Suprapubic skin (tissue), 4 donors: ENCODE measurements at regions not wholly inside any gene's neighbourhood (a gene's known extent, or its start where the extent isn't known, plus 50 kb on each side); places are given as distances from the start of the nearest gene placed in this dataset.

Experiments used
- EP300 ChIP-seq: sonication (generic); formaldehyde crosslinking; IDR thresholded peaks from one replicate; pipeline ENCODE4 v1.6.1; 2017; ENCODE audit warnings: antibody characterized with exemption
- POLR2A ChIP-seq, 2 donors: fragments of 450-650 bp; IDR thresholded peaks; one replicate each; pipeline ENCODE4 v1.6.1; 2017; ENCODE audit warnings: antibody characterized with exemption in 2 of 2, mild to moderate bottlenecking in 2 of 2, moderate library complexity in 2 of 2
- POLR2AphosphoS5 ChIP-seq, 3 donors: sonication (generic); formaldehyde crosslinking; IDR thresholded peaks; one replicate each; pipeline ENCODE4 v1.6.1; 2017; ENCODE audit warnings: antibody characterized with exemption in 3 of 3
- TF ChIP-seq, protein P1 (sequence below), 2 donors: fragments of 200-600 bp in 1 of 2; fragments of 450-650 bp in 1 of 2; sonication (generic) in 1 of 2; IDR thresholded peaks; one replicate each; pipeline ENCODE4 v1.5.1; 2016 to 2019; ENCODE audit warnings: antibody characterized with exemption in 2 of 2, mild to moderate bottlenecking in 1 of 2, moderate library complexity in 1 of 2

DNA sequence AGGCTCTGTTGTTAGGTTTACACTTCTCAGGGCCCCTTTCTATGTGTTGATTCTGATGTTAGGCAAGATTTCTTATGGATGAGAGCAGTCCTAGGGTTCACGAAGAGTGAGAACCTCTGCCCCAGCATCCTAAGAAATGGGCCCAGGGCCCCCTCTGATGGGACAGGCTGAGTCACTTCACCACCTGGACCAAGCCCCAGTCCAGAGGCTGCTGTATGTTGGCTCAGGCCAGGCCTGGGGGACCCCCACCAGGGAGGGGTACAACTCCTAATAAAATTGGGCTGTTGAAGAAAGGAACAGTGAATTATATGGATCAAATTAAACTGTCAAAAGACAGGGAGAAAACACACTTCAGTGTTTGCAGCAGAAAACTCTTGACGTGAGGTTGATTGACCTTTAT, 365.9 kb upstream of the HS6ST1 start:
- TF ChIP-seq, protein P1, sequence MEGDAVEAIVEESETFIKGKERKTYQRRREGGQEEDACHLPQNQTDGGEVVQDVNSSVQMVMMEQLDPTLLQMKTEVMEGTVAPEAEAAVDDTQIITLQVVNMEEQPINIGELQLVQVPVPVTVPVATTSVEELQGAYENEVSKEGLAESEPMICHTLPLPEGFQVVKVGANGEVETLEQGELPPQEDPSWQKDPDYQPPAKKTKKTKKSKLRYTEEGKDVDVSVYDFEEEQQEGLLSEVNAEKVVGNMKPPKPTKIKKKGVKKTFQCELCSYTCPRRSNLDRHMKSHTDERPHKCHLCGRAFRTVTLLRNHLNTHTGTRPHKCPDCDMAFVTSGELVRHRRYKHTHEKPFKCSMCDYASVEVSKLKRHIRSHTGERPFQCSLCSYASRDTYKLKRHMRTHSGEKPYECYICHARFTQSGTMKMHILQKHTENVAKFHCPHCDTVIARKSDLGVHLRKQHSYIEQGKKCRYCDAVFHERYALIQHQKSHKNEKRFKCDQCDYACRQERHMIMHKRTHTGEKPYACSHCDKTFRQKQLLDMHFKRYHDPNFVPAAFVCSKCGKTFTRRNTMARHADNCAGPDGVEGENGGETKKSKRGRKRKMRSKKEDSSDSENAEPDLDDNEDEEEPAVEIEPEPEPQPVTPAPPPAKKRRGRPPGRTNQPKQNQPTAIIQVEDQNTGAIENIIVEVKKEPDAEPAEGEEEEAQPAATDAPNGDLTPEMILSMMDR (IDR thresholded peaks at IDR 0.05): no peak
- TF ChIP-seq EP300 (no peak), POLR2AphosphoS5 (IDR thresholded peaks at IDR 0.05) (no peak), POLR2A (IDR thresholded peaks at IDR 0.05) (no peak)
